GM19468 (cell line): ENCODE measurements at regions not wholly inside any gene's neighbourhood (a gene's known extent, or its start where the extent isn't known, plus 50 kb on each side); places are given as distances from the start of the nearest gene placed in this dataset.

Experiments used
- ATAC-seq: cut with Tn5 transposase; IDR thresholded peaks from one replicate; pipeline ENCODE4 v1.9.1; 2021; ENCODE audit warnings: mild to moderate bottlenecking, moderate library complexity, moderate number of reproducible peaks; ENCODE audit not compliant: unreplicated experiment; ENCODE audit errors: extremely low read depth

- ATAC-seq = no peak
These were observed 277.6 kb upstream of the PHF14 start for GRCh38 chr7:10696064-10696463.

- no peak for ATAC-seq
These were observed 270.6 kb upstream of the PHF14 start for GRCh38 chr7:10703059-10703458.

- no peak for ATAC-seq
These were observed 269.7 kb upstream of the PHF14 start for GRCh38 chr7:10703981-10704380.

- ATAC-seq = no peak
These were observed 269.0 kb upstream of the PHF14 start for GRCh38 chr7:10704653-10705052.

GRCh38 chr7:10706875-10707493 is 266.7 kb upstream of the PHF14 start:
- peak; percentile 100 for ATAC-seq

GRCh38 chr7:10707519-10707918 is 266.2 kb upstream of the PHF14 start:
- no peak for ATAC-seq

- ATAC-seq = no peak
These were observed 265.2 kb upstream of the PHF14 start for GRCh38 chr7:10708447-10708846.

GRCh38 chr7:10718768-10719167 is 254.9 kb upstream of the PHF14 start:
- no peak for ATAC-seq

- no peak for ATAC-seq
These were observed 253.6 kb upstream of the PHF14 start for GRCh38 chr7:10720042-10720441.

GRCh38 chr7:10721289-10721688 is 252.4 kb upstream of the PHF14 start:
- no peak for ATAC-seq

GRCh38 chr7:10723832-10724231 is 249.8 kb upstream of the PHF14 start:
- no peak for ATAC-seq

- no peak for ATAC-seq
These were observed 249.2 kb upstream of the PHF14 start for GRCh38 chr7:10724449-10724848.

- ATAC-seq = no peak
These were observed 246.0 kb upstream of the PHF14 start for GRCh38 chr7:10727636-10728035.

GRCh38 chr7:10731253-10731773 is 242.4 kb upstream of the PHF14 start:
- ATAC-seq = no peak

- no peak for ATAC-seq
These were observed 239.9 kb upstream of the PHF14 start for GRCh38 chr7:10733747-10734146.

GRCh38 chr7:10734595-10734994 is 239.1 kb upstream of the PHF14 start:
- no peak for ATAC-seq

- no peak for ATAC-seq
These were observed 234.3 kb upstream of the PHF14 start for GRCh38 chr7:10739401-10739800.

- no peak for ATAC-seq
These were observed 232.9 kb upstream of the PHF14 start for GRCh38 chr7:10740805-10741204.

- no peak for ATAC-seq
These were observed 216.7 kb upstream of the PHF14 start for GRCh38 chr7:10756981-10757380.

- no peak for ATAC-seq
These were observed 214.6 kb upstream of the PHF14 start for GRCh38 chr7:10759120-10759519.

- ATAC-seq = no peak
These were observed 205.9 kb upstream of the PHF14 start for GRCh38 chr7:10767771-10768170.

GRCh38 chr7:10770176-10770575 is 203.5 kb upstream of the PHF14 start:
- ATAC-seq = no peak
